Choroid plexus epithelial cell (primary cell): ENCODE measurements at regions not wholly inside any gene's neighbourhood (a gene's known extent, or its start where the extent isn't known, plus 50 kb on each side); places are given as distances from the start of the nearest gene placed in this dataset.
"Not testable (repeated sequence)": the region's sequence is repeated elsewhere in the genome, so short reads cannot be mapped to it uniquely, and the experiment has no call there.

Experiments used
- DNase-seq: peaks from one replicate; pipeline ENCODE4 v3.0.0-alpha.2; 2010; ENCODE audit warnings: low read depth
- H3K4me3 ChIP-seq: 2 replicates; pipeline ENCODE4 v1.5.1; 2011; ENCODE audit warnings: low read depth, mild to moderate bottlenecking, control low read depth, low read length, moderate library complexity
- TF ChIP-seq, protein P1 (sequence below): conservative IDR thresholded peaks from 2 replicates; pipeline ENCODE4 v1.5.1; 2011; ENCODE audit warnings: low read depth, mild to moderate bottlenecking, control low read depth, inconsistent platforms, low read length, moderate library complexity

DNA sequence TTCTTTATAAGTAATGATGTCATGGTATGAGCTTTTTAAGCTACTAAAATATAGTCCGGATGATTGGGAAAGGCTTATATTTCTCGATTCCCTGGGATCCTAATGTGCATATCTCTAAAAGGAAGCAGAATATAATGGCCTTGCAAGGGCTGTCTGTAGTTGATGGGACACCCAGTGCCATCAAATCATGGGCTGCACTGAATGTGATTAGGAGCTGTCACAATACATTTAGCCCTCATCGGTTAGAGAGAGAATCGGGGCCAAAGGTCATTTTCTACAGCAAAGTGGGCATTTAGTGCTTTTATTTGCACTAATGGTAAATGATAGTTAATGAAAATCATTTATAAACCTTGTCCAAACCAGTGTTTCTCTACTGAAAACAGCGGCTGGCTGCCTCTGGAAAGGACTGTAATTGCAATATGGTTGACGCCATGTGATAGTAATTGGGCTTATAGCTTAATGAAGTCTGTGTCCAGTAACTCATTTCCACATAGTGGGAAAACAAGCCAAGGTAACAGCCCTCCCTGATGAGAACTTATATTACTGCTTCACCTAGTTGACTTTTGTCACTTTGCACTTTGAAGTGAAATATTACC, 265.0 kb upstream of the AZI2 start:
- TF ChIP-seq, protein P1, sequence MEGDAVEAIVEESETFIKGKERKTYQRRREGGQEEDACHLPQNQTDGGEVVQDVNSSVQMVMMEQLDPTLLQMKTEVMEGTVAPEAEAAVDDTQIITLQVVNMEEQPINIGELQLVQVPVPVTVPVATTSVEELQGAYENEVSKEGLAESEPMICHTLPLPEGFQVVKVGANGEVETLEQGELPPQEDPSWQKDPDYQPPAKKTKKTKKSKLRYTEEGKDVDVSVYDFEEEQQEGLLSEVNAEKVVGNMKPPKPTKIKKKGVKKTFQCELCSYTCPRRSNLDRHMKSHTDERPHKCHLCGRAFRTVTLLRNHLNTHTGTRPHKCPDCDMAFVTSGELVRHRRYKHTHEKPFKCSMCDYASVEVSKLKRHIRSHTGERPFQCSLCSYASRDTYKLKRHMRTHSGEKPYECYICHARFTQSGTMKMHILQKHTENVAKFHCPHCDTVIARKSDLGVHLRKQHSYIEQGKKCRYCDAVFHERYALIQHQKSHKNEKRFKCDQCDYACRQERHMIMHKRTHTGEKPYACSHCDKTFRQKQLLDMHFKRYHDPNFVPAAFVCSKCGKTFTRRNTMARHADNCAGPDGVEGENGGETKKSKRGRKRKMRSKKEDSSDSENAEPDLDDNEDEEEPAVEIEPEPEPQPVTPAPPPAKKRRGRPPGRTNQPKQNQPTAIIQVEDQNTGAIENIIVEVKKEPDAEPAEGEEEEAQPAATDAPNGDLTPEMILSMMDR = no peak
- H3K4me3 ChIP-seq = no peak overlapping the region
- DNase-seq = no peak

DNA sequence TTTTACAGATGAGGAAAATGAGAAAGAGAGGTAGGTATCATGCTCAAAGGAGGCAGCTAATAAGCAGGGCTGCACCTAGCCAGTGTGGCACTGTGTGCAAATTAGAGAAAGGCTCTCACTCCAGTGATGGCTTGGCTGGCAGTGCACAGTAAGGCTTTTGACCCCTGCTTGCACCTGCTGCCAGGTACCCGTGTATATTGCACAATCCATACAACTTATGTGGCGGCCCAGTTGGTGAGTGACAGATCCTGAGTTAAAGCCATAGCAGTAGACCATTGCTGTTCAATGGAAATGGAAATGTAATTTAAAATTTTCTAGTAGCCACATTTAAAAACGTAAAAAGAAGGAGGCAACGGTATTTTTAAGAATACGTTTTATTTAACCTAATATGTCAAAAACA, 266.4 kb upstream of the AZI2 start:
- TF ChIP-seq, protein P1 = no peak
- H3K4me3 ChIP-seq = no peak overlapping the region
- no peak for DNase-seq

DNA sequence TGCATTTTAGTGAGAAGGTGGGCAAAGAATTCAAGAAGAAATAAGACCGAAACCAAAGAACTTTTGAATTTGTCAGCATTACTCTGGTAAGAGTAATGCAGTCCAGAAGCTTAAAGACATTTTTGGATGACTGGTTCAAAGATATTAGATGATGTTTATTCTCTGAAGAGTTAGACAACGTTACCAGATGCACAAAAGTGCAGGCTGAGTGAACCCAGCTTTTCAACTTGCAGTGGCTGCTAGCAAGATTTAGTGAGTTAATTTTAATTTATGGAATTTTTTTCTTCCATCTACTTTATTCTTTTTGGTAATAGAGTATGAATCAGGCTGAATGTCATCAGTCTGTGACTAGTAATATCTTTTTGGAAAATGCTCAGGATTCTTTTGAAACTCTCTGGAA, 267.3 kb upstream of the AZI2 start:
- TF ChIP-seq, protein P1 = no peak
- DNase-seq = no peak
- no peak overlapping the region for H3K4me3 ChIP-seq

DNA sequence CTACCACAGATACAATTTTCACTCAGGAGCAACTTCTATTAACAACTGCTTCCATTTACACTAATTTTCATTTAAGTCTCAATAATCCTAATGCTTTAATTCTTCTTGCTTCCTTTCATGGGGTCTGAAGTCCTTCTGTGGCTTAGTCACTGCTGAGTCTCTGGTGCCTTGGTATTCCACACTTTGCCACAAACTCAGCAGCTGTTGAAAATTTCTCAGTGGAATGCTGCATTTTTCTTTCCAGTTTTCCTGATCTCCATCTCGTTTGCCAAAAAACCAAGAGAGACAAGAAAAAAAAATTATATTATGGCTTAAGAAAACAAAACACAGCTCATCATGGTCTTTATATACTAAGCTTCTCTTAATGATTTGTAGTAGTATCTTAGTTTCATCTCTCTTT, 269.2 kb upstream of the AZI2 start:
- DNase-seq = no peak
- TF ChIP-seq, protein P1 = no peak
- H3K4me3 ChIP-seq = no peak overlapping the region

DNA sequence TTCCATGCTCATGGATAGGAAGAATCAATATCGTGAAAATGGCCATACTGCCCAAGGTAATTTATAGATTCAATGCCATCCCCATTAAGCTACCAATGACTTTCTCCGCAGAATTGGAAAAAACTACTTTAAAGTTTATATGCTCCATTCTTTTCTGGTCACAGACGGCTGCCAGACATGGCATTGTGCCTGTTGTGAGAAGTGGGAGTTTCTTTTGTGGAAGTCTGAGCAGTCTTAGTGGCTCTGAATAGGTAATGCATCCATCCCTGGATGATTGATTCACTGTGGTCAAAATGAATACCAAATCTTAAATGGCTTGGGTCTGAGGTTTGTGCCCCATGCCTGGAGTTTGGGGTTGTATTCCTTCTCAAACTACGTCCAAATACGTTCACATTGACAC, 274.5 kb upstream of the AZI2 start:
- no peak for DNase-seq
- H3K4me3 ChIP-seq = no peak overlapping the region
- TF ChIP-seq, protein P1 = no peak

DNA sequence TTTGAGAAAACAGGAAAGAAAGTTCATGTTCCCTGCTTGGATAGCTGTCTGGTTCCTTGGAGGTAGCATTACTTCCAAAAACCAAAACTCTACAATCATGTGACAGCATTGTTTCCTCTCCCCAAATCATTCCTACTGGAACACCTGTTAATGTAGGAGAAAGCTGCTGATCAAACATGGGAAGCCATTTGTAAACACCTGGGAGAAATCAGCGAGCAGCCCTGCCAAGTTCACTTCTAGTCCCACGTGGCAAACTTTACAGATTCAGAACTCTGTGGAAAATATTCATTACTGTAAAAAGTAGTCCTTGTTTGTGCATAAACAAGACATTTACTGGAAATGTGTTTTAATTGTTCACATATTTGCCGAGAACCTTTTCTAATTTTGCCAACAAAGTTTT, 275.5 kb upstream of the AZI2 start:
- no peak for DNase-seq
- no peak overlapping the region for H3K4me3 ChIP-seq
- TF ChIP-seq, protein P1 = no peak

DNA sequence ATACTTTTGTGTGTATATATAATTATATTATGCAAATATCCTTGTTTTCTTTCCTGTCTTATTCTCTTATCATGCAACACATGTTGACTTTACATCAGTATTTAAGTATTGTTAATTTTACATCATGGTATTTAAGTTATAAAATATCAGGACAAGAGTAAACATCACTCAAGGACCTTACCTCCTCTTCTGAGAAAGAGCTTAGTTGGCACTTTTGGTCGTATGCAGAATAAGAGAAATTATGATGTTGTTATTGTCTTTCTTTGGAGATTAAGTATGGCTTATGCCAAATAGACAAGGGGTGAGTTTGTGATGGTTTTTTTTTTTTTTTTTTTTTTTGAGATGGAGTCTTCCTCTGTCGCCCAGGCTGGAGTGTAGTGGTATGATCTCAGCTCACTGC, 279.2 kb upstream of the AZI2 start:
- not testable (repeated sequence) for DNase-seq, H3K4me3 ChIP-seq

DNA sequence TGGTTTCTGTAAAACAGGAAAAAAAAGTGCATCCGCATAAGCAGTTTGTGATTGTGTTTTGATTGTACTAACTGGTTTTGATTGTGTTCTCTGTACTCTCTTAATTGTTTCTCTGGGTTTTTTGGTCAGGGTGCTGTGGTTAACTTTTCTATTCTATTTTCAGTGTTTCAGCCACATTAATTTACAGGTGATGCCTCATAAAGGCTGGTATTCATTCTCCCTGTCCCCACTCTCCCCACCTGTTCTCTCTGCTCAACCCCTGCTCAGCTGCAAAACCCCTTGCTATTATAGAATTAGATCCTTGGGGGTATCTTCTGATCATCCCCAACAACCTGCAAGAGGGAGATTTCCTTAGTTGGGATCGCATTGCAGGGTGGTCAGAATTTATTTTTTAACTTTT, 285.4 kb upstream of the AZI2 start:
- no peak for DNase-seq
- H3K4me3 ChIP-seq = no peak overlapping the region
- TF ChIP-seq, protein P1 = no peak
